ENCODE measurements at regions not wholly inside any gene's neighbourhood (a gene's known extent, or its start where the extent isn't known, plus 50 kb on each side); places are given as distances from the start of the nearest gene placed in this dataset.

- no peak for DNase-seq (ENCODE audit: low spot score)
These were observed 259.6 kb upstream of the SLITRK3 start for GRCh38 chr3:165455793-165456192.

GRCh38 chr3:165455360-165455759 is 259.2 kb upstream of the SLITRK3 start:
- DNase-seq (ENCODE audit: low spot score), result no peak

- no peak for DNase-seq (ENCODE audit: low spot score)
These were observed 255.3 kb upstream of the SLITRK3 start for GRCh38 chr3:165451371-165452070.

GRCh38 chr3:165446555-165446954 is 250.4 kb upstream of the SLITRK3 start:
- DNase-seq (ENCODE audit: low spot score), result no peak

GRCh38 chr3:165444745-165445144 is 248.6 kb upstream of the SLITRK3 start:
- no peak for DNase-seq (ENCODE audit: low spot score)

GRCh38 chr3:165443664-165444063 is 247.5 kb upstream of the SLITRK3 start:
- no peak for DNase-seq (ENCODE audit: low spot score)

- DNase-seq (ENCODE audit: low spot score), result no peak
These were observed 245.9 kb upstream of the SLITRK3 start for GRCh38 chr3:165442061-165442460.

GRCh38 chr3:165440380-165440779 is 244.2 kb upstream of the SLITRK3 start:
- DNase-seq (ENCODE audit: low spot score), result no peak

GRCh38 chr3:165439765-165440164 is 243.6 kb upstream of the SLITRK3 start:
- DNase-seq (ENCODE audit: low spot score), result no peak

- no peak for DNase-seq (ENCODE audit: low spot score)
These were observed 238.3 kb upstream of the SLITRK3 start for GRCh38 chr3:165434516-165434915.

GRCh38 chr3:165406425-165406824 is 210.2 kb upstream of the SLITRK3 start:
- DNase-seq (ENCODE audit: low spot score), result no peak

GRCh38 chr3:165404357-165405027 is 208.3 kb upstream of the SLITRK3 start:
- no peak for DNase-seq (ENCODE audit: low spot score)

- no peak for DNase-seq (ENCODE audit: low spot score)
These were observed 207.5 kb upstream of the SLITRK3 start for GRCh38 chr3:165403666-165404065.

GRCh38 chr3:165395188-165395587 is 199.0 kb upstream of the SLITRK3 start:
- DNase-seq (ENCODE audit: low spot score), result no peak

GRCh38 chr3:165393461-165393860 is 197.3 kb upstream of the SLITRK3 start:
- DNase-seq (ENCODE audit: low spot score), result no peak

- no peak for DNase-seq (ENCODE audit: low spot score)
These were observed 194.0 kb upstream of the SLITRK3 start for GRCh38 chr3:165390166-165390565.

GRCh38 chr3:165389653-165390052 is 193.5 kb upstream of the SLITRK3 start:
- DNase-seq (ENCODE audit: low spot score), result no peak

- no peak for DNase-seq (ENCODE audit: low spot score)
These were observed 192.9 kb upstream of the SLITRK3 start for GRCh38 chr3:165389064-165389463.

- DNase-seq (ENCODE audit: low spot score), result no peak
These were observed 187.2 kb upstream of the SLITRK3 start for GRCh38 chr3:165383381-165383780.

- no peak for DNase-seq (ENCODE audit: low spot score)
These were observed 186.5 kb upstream of the SLITRK3 start for GRCh38 chr3:165382672-165383071.

GRCh38 chr3:165378761-165379160 is 182.6 kb upstream of the SLITRK3 start:
- DNase-seq (ENCODE audit: low spot score), result no peak

GRCh38 chr3:165359005-165359404 is 162.8 kb upstream of the SLITRK3 start:
- no peak for DNase-seq (ENCODE audit: low spot score)

- DNase-seq (ENCODE audit: low spot score), result no peak
These were observed 159.1 kb upstream of the SLITRK3 start for GRCh38 chr3:165355316-165355715.

GRCh38 chr3:165347526-165347925 is 151.3 kb upstream of the SLITRK3 start:
- no peak for DNase-seq (ENCODE audit: low spot score)

All from HuH-7.5 (cell line).